ENCODE measurements at regions not wholly inside any gene's neighbourhood (a gene's known extent, or its start where the extent isn't known, plus 50 kb on each side); places are given as distances from the start of the nearest gene placed in this dataset.

DNA sequence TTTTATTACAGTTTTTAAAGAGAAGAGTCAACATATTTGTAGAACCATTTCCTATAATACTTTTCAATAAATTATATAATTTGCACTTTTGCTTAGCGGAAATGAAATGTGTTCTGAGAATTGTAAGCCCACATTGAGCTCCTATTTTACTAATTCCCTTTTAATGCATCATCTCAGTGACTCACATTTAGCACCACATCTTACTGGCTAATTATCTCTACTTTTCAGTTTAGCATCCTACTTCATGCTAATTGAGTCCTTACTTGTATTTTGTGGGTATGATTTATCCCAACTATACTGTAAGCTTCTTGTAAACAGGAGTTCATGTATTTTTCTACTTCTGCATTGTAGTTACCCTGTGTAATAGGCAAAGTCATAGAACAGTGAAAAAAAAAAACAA lies 67.5 kb downstream of the TMX1 start:
- ATAC-seq (ENCODE audit: low read depth) (no peak), DNase-seq (no peak)
- Mint-ChIP-seq H3K27me3 (peaks cover 7% of the 10 kb centered on the region), H3K27ac (no peak overlapping the region), H3K9me3 (no peaks in the 10 kb centered on the region), H3K4me1 (peaks cover 1% of the 10 kb centered on the region), H3K4me3 (no peak overlapping the region), H3K36me3 (no peaks in the 10 kb centered on the region)
- POLR2A ChIA-PET: no interaction called here

DNA sequence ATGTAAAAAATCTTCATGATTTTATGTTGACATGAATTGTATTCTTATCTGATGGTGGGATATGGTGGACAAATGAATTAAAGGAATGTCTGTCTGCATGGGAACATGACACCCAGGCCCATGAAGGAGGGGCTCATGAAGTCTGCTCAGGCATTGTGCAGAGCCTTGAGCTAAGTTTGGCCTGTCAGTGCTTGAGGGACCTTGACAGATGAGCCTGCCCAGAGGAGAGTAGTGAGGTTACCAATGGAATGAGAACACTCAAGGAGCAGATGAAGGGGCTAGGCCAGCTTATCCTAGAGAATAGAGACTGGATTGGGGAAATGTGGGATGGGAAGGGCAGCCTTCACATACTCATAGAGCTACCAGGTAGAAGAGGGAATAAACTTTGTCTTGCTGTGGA lies 68.8 kb downstream of the TMX1 start:
- POLR2A ChIA-PET: no interaction called here
- DNase-seq: no peak
- Mint-ChIP-seq H3K36me3 (no peaks in the 10 kb centered on the region), H3K27ac (no peak overlapping the region), H3K9me3 (no peaks in the 10 kb centered on the region), H3K4me1 (peaks cover 1% of the 10 kb centered on the region), H3K4me3 (no peak overlapping the region), H3K27me3 (peaks cover 7% of the 10 kb centered on the region)
- ATAC-seq (ENCODE audit: low read depth): no peak

DNA sequence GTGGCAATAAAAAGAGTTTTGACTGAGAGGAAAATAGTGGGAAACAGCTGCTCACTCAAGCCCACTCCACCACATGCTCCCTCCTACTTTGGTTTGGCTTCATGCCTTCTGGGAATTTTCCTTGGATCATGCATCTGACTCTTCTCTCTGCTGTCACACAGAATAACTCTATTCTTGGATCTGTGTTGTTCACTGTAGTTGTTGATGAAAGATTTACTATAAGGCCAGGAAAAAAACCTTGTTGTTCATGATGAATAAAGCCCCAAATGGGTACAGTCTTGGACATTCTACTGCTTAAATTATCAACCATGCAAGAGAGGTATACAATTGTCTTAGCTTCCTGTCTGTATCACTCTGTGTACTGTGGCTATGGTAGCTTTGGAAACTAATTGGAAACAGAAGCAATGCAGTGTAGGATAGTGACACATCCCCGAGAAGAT lies 70.5 kb downstream of the TMX1 start:
- Mint-ChIP-seq H3K9me3 (no peaks in the 10 kb centered on the region), H3K36me3 (no peaks in the 10 kb centered on the region), H3K4me3 (no peak overlapping the region), H3K27me3 (peaks cover 7% of the 10 kb centered on the region), H3K27ac (no peak overlapping the region), H3K4me1 (no peaks in the 10 kb centered on the region)
- DNase-seq (no peak), ATAC-seq (ENCODE audit: low read depth) (no peak)
- POLR2A ChIA-PET: no interaction called here

DNA sequence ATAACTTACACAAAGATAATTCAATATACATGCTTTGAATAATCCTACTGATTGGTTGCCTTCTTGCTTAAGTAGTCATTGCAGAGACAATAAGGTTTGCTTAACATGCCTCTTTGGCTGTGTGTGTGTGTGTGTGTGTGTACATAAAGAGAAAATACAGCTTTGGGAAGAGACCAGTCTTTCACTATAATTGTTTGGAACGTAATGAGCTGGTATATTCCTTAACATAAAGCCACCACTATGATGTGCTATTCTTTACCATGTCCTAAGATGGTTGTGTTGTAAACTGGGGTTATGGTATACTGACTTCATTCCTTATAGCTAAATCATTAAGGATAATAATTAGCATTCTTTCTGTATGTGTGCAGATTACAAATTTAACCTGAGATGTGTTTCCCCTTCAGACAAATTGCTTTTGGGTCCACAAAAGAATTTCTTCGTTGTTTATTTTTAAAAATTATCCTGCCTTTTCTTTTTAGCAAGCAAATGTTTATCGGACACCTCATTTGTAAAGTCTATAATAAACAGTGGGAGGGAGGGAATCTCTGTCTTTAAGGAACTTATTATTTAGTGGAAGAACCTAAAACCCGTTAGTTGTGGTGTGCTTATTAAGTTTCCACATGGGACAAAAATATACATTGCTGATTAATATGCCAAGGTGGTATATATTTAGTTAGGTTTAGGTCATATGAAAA lies 74.4 kb downstream of the TMX1 start:
- H3K36me3 Mint-ChIP-seq: no peaks in the 10 kb centered on the region
- DNase-seq: no peak

DNA sequence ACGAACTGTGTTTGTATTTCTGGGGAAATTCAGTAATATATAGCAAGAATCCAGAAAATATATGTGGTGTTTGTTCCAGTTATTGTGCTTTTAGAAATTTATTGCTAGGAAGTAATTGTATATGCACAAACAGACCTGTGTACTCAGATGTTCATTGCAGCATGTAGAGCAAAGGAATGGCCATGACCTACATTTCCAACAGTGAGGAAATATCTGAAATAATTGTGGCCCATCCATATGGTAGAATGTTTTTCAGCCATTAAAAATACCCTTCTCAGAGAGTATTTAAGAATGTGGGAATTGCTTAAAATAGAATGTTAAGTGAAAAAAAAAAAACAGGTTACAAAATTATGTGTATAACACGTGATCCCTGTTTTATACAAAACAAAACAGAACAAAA lies 77.3 kb downstream of the TMX1 start:
- H3K4me1 Mint-ChIP-seq: no peaks in the 10 kb centered on the region
- POLR2A ChIA-PET: no interaction called here
- H3K27me3 Mint-ChIP-seq: peaks cover 3% of the 10 kb centered on the region
- no peaks in the 10 kb centered on the region for H3K36me3 Mint-ChIP-seq
- no peak for ATAC-seq (ENCODE audit: low read depth)
- no peaks in the 10 kb centered on the region for H3K9me3 Mint-ChIP-seq
- no peak overlapping the region for H3K4me3 Mint-ChIP-seq
- H3K27ac Mint-ChIP-seq: no peak overlapping the region
- DNase-seq: no peak

More for the DNA sequence above, 74.4 kb downstream of the TMX1 start:
- no peak for ATAC-seq (ENCODE audit: low read depth)
- H3K9me3 Mint-ChIP-seq: no peaks in the 10 kb centered on the region
- H3K4me3 Mint-ChIP-seq: no peak overlapping the region
- H3K27ac Mint-ChIP-seq: no peak overlapping the region
- H3K4me1 Mint-ChIP-seq: no peaks in the 10 kb centered on the region
- H3K27me3 Mint-ChIP-seq: peaks cover 8% of the 10 kb centered on the region
- POLR2A ChIA-PET: no interaction called here

DNA sequence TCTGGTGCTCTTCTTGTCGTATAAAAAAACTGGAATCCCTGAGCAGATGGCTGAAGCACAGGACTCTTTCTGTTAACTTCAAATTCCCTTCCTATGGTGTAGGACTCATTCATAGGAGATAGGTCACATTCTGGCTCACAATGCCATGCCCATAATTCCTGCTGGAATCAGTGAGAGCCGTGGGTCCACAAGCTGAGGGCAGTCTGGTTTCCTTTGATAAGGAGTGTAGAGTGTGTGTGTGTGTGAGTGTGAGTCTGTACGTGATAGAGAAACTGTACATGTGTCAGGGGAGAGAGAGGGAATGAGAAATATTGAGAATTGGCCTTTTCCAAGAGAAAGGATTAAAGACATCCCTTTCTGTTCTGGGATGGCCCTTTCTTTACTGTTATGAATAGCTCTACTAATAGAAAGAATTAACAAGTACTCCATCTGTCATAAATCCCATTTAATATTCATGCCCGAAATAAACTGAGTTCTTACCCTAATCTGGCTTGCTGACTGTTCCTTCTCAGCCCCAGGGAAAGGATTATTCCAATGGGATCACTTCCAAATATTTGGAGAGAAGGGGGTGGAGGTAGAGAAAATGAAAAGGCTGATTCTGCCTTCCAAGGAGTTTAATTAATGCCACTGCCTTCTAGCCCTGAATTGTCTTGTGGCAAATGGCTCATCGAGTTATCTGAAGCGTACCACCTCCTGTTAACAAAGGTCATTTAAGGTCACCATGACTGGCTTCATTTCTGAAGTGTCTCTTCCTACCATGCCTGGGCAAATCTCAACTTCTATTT lies 79.0 kb downstream of the TMX1 start:
- no peak overlapping the region for H3K4me3 Mint-ChIP-seq
- no peaks in the 10 kb centered on the region for H3K9me3 Mint-ChIP-seq
- ATAC-seq (ENCODE audit: low read depth) (no peak), DNase-seq (no peak)
- H3K36me3 Mint-ChIP-seq: no peaks in the 10 kb centered on the region
- peaks cover 5% of the 10 kb centered on the region for H3K27me3 Mint-ChIP-seq
- no peak overlapping the region for H3K27ac Mint-ChIP-seq
- POLR2A ChIA-PET: no interaction called here
- H3K4me1 Mint-ChIP-seq: no peaks in the 10 kb centered on the region

DNA sequence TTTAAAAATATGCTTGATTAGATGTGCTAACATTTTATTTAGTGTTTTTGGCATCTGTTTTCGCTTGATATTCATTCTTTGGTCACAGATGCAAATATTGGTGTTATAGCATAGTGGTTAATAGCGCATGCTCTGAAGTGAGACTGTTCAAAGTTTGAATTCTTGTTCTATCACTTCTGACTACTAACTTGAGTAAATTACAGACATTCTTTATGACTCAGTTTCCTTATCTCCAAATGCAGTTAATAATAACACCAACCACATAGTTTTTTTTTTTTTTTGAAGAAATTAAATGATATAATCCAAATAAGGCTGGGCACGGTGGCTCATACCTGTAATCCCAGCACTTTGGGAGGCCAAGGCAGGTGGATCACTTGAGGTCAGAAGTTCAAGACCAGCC lies 81.0 kb downstream of the TMX1 start:
- no peaks in the 10 kb centered on the region for H3K36me3 Mint-ChIP-seq
- POLR2A ChIA-PET: no interaction called here
- peaks cover 7% of the 10 kb centered on the region for H3K27me3 Mint-ChIP-seq
- no peaks in the 10 kb centered on the region for H3K9me3 Mint-ChIP-seq
- H3K4me3 Mint-ChIP-seq: no peak overlapping the region
- no peak overlapping the region for H3K27ac Mint-ChIP-seq
- no peaks in the 10 kb centered on the region for H3K4me1 Mint-ChIP-seq
- no peak for DNase-seq
- ATAC-seq (ENCODE audit: low read depth): no peak

DNA sequence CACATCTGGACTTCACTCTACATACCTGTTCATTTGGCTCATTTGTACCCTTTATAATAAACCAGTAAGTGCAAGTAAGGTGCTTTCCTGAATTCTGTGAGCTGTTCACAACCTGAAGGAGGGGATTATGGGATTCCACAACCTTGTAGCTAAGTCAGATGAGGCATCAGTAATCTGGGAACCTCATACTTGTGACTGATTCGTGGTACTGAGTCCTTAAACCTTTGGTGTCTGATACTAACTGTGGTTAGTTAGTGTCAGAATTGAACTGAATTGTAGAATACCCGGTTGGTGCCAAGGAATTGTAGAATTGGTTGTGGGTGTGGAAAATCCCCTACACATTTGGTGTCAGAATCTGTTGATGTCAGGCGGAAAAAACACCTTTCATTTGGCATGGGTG lies 83.4 kb downstream of the TMX1 start:
- no peaks in the 10 kb centered on the region for H3K36me3 Mint-ChIP-seq
- DNase-seq (no peak), ATAC-seq (ENCODE audit: low read depth) (no peak)
- H3K4me3 Mint-ChIP-seq: no peak overlapping the region
- no peaks in the 10 kb centered on the region for H3K9me3 Mint-ChIP-seq
- POLR2A ChIA-PET: no interaction called here
- H3K27ac Mint-ChIP-seq: no peak overlapping the region
- peaks cover 4% of the 10 kb centered on the region for H3K4me1 Mint-ChIP-seq
- H3K27me3 Mint-ChIP-seq: peaks cover 22% of the 10 kb centered on the region

DNA sequence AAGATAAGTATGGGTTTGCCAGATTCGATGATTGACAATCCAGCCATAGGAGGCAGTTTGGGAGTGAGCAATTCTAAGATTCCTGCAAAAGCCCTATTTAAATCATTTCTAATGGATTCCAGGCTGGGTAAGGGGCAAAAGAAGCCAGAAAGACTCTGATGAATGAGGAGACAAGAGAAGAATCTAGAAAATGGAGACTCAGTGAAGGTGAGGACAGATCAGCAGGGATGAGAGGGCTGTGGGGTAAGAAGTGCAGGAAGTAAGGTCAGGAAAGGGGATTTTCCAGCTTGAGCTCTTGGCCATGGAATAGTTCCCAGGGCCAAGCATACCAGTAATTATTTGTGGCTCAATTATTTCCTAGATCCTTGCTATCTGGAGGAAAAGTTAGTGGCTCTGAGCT lies 87.3 kb downstream of the TMX1 start:
- DNase-seq (no peak), ATAC-seq (ENCODE audit: low read depth) (no peak)
- peaks cover 25% of the 10 kb centered on the region for H3K27me3 Mint-ChIP-seq
- no peak overlapping the region for H3K4me3 Mint-ChIP-seq
- POLR2A ChIA-PET: no interaction called here
- no peak overlapping the region for H3K27ac Mint-ChIP-seq
- H3K4me1 Mint-ChIP-seq: peaks cover 5% of the 10 kb centered on the region
- H3K9me3 Mint-ChIP-seq: no peaks in the 10 kb centered on the region
- H3K36me3 Mint-ChIP-seq: no peaks in the 10 kb centered on the region

DNA sequence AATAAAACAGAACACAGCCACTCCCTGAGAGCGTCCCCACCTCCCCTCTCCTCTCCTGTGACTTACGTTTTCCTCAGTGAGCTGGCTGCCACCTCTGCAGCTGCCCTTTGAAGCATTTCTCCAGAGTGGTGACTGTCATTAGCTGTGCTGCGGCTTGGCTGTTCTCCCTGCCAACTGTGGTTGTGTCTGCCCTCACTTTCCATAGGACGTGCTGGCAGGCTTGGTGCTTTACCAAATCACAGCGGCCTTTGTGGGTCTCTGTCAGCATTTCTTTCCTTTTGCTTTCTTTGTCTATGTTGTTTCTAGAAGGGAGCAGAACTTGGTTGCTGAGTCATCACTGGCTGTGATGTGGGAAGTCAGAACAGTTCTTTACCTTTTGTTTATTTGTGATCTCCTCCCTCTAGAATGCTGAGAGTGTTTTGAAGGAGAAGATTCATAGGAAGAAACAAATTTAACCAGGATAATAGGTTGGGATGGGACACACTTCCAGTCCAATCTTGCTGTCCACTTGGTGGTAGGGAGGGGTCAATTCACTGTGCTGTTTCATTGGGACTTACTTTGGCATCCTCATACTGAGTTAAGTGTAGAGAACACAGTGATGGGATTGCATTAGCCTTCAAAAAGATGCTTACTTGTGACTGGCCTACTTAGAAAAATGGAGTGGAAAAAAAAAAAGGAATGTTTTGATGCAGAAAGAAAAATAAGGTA lies 88.2 kb downstream of the TMX1 start:
- no peak for ATAC-seq (ENCODE audit: low read depth)
- Mint-ChIP-seq H3K4me1 (peaks cover 5% of the 10 kb centered on the region), H3K27me3 (peaks cover 25% of the 10 kb centered on the region), H3K36me3 (no peaks in the 10 kb centered on the region), H3K27ac (no peak overlapping the region), H3K4me3 (no peak overlapping the region), H3K9me3 (no peaks in the 10 kb centered on the region)
- POLR2A ChIA-PET: no interaction called here
- no peak for DNase-seq

DNA sequence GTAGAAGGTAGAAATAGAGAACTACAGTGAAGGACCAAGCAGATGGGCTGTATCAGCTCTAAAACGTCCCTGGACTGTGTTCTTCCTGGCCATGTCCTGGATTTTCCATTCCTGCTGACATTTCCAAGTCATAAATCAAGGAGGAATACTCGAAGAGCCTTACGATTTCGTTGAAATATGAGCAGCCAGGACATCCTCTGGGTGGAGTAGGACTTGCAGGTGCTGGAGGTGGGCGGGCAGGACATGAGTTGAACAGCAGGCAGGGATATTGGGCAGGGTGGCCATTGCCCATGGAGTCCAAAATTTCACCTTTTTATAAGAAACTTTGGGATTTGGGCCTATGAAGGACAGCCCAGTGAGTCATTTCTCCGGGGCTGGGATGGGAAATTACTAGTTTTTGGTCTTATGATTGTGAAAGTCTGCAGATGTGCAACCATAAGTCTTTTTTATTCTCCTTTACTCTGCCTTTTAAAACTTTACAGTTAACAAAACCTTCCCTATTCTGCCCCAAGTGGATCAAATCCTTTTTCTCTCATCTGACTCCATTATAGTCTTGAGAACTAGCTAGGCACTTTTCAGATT lies 88.8 kb downstream of the TMX1 start:
- no peak overlapping the region for H3K27ac Mint-ChIP-seq
- ATAC-seq (ENCODE audit: low read depth) (no peak), DNase-seq (no peak)
- H3K4me1 Mint-ChIP-seq: peaks cover 5% of the 10 kb centered on the region
- peaks cover 25% of the 10 kb centered on the region for H3K27me3 Mint-ChIP-seq
- POLR2A ChIA-PET: no interaction called here
- no peaks in the 10 kb centered on the region for H3K36me3 Mint-ChIP-seq
- H3K4me3 Mint-ChIP-seq: no peak overlapping the region
- no peaks in the 10 kb centered on the region for H3K9me3 Mint-ChIP-seq

DNA sequence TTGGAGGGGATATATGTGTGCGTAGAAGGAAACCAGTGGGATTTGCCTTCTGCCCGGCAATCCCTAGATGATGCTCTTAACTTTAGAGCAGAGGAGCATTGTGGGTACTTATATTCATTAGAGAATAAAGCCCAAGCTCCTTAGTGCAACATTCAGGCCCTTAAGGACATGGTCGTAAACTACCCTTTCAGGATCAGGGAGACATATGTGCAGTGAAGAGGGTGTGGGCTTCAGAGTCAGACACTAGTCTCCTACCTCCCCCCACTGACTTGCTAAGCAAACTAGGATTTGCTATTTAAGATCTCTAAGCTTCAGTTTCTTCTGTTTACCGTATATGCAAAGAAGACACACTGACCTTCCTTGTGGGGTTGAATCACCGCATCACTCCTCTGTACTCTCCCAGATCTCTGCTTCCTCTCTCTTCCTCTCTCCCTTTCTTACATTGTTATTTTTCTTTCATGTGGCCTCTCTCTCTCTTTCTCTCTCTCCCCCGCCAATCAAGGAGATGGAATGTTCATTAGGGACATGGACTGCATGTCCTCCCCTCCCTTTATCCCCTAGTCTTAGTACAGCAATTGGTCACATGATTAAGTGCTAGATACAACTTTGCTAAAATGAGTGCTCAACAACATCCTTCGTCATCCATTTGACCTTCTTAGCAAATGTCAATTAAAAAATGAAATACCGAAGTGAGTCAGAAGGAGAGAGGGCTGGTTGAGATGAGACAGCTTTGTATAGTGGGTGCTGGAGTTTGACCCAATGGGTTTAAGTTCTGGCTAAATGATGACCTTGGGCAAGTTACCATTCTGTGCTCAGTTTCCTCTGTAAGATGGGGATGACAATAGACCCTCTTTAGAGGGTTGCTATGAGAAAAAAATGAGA lies 91.7 kb downstream of the TMX1 start:
- DNase-seq (no peak), ATAC-seq (ENCODE audit: low read depth) (no peak)
- POLR2A ChIA-PET: no interaction called here
- Mint-ChIP-seq H3K36me3 (no peaks in the 10 kb centered on the region), H3K9me3 (no peaks in the 10 kb centered on the region), H3K4me1 (peaks cover 5% of the 10 kb centered on the region), H3K4me3 (no peak overlapping the region), H3K27ac (no peak overlapping the region), H3K27me3 (peaks cover 17% of the 10 kb centered on the region)

DNA sequence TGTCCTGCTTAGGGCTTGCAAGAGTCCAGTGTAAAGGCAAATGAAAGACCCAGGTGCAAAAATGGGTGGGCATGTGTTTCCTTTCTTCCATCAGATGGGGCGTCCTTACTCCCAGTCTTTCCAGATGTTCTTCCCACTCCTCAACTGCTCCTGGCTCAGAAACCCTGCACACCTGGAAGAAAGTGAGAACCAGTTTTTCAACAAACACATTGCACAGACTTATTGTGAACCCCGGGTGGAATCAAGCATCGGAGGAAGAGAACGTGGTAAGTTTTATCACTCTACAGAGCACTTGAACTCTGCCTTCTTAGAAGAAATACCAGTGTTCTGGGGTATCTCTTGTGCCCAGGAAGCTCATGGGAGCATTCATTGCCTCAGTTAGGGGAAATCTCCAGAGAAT lies 93.3 kb downstream of the TMX1 start:
- Mint-ChIP-seq H3K27me3 (peaks cover 5% of the 10 kb centered on the region), H3K27ac (no peak overlapping the region), H3K4me1 (peaks cover 3% of the 10 kb centered on the region), H3K36me3 (no peaks in the 10 kb centered on the region), H3K9me3 (no peaks in the 10 kb centered on the region), H3K4me3 (no peak overlapping the region)
- no peak for DNase-seq
- POLR2A ChIA-PET: no interaction called here
- no peak for ATAC-seq (ENCODE audit: low read depth)

Measured in activated naive CD8-positive, alpha-beta T cell treated with anti-CD3 and anti-CD28 coated beads, Interleukin-2, amount 10 ng/mL, durations not matched to agents 7 days and 5 days (primary cell).